HL-60 (cell line): ENCODE measurements at regions not wholly inside any gene's neighbourhood (a gene's known extent, or its start where the extent isn't known, plus 50 kb on each side); places are given as distances from the start of the nearest gene placed in this dataset.

Experiments used
- DNase-seq, 2 experiments: peaks; one replicate each; pipeline ENCODE4 v3.0.0-alpha.2; 2010 to 2020; ENCODE audit warnings: low read depth in 1 of 2, low spot score in 1 of 2
- H3K27ac ChIP-seq: fragments of 250-450 bp; sonication (Bioruptor Pico); replicated peaks from 2 replicates; pipeline ENCODE4 v1.5.1; 2020; ENCODE audit warnings: mild to moderate bottlenecking, moderate library complexity
- H3K27me3 ChIP-seq: fragments of 250-450 bp; sonication (Bioruptor Pico); 2 replicates; pipeline ENCODE4 v1.5.1; 2021; ENCODE audit warnings: mild to moderate bottlenecking, moderate library complexity; ENCODE audit not compliant: insufficient read depth, poor library complexity, severe bottlenecking
- H3K4me3 ChIP-seq: replicated peaks from 2 replicates; pipeline ENCODE4 v1.5.1; 2011; ENCODE audit warnings: mild to moderate bottlenecking, control low read depth, low read length; ENCODE audit not compliant: insufficient read depth
- CTCF ChIP-seq: IDR thresholded peaks from one replicate; pipeline ENCODE4 v1.5.1; 2011; ENCODE audit warnings: low read length, control low read depth, inconsistent platforms; ENCODE audit not compliant: insufficient read depth
- GABPA ChIP-seq: IDR thresholded peaks from 2 replicates; pipeline ENCODE4 v1.6.1; 2012; ENCODE audit warnings: low read depth
- POLR2AphosphoS5 ChIP-seq: IDR thresholded peaks from 2 replicates; pipeline ENCODE4 v1.6.1; 2012; ENCODE audit warnings: low read depth
- REST ChIP-seq: IDR thresholded peaks from 2 replicates; pipeline ENCODE4 v1.6.1; 2012; ENCODE audit warnings: low read depth; ENCODE audit not compliant: insufficient replicate concordance
- SPI1 ChIP-seq: IDR thresholded peaks from 2 replicates; pipeline ENCODE4 v1.6.1; 2012; ENCODE audit warnings: low read depth, mild to moderate bottlenecking, borderline replicate concordance

GRCh38 chr1:222263791-222264190 lies 284.1 kb downstream of the HHIPL2 start:
- DNase-seq, result no peak
- peaks cover 3% of the 10 kb centered on the region for H3K27me3 ChIP-seq
- H3K27ac ChIP-seq, result no peak overlapping the region
- no peak overlapping the region for H3K4me3 ChIP-seq
- TF ChIP-seq POLR2AphosphoS5 (no peak), SPI1 (no peak), GABPA (no peak), CTCF (no peak), REST (no peak)

GRCh38 chr1:222257027-222257426 lies 290.9 kb downstream of the HHIPL2 start:
- Histone ChIP-seq H3K27ac (no peak overlapping the region), H3K27me3 (no peaks in the 10 kb centered on the region), H3K4me3 (no peak overlapping the region)
- TF ChIP-seq GABPA, result no peak
- no peak for DNase-seq

GRCh38 chr1:222256058-222256457 lies 291.8 kb downstream of the HHIPL2 start:
- DNase-seq, result no peak
- no peak for TF ChIP-seq REST
- no peak for TF ChIP-seq SPI1
- TF ChIP-seq CTCF, result no peak
- Histone ChIP-seq H3K27me3 (no peaks in the 10 kb centered on the region), H3K27ac (no peak overlapping the region), H3K4me3 (no peak overlapping the region)

GRCh38 chr1:222252788-222253187 lies 295.1 kb downstream of the HHIPL2 start:
- no peak overlapping the region for H3K27ac ChIP-seq
- TF ChIP-seq GABPA, result no peak
- TF ChIP-seq REST, result no peak
- no peak for TF ChIP-seq CTCF
- TF ChIP-seq SPI1, result no peak
- TF ChIP-seq POLR2AphosphoS5, result no peak
- no peak for DNase-seq
- no peaks in the 10 kb centered on the region for H3K27me3 ChIP-seq
- H3K4me3 ChIP-seq, result no peak overlapping the region
